Lung (tissue), 11 donors: ENCODE measurements at regions not wholly inside any gene's neighbourhood (a gene's known extent, or its start where the extent isn't known, plus 50 kb on each side); places are given as distances from the start of the nearest gene placed in this dataset.

Experiments
- ATAC-seq: fragments of 200-7000 bp; cut with Tn5 transposase; one replicate; pipeline ENCODE4 v1.9.1; 2020; ENCODE audit warnings: moderate number of reproducible peaks; ENCODE audit not compliant: insufficient read depth, low FRiP score
- DNase-seq, 3 donors: peaks; one replicate each; pipeline ENCODE4 v3.0.0-alpha.2; 2013 to 2017
- H3K27ac ChIP-seq, 2 donors: one replicate each; pipeline ENCODE4 v1.5.1; 2013; ENCODE audit warnings: mild to moderate bottlenecking in 2 of 2, moderate library complexity in 2 of 2, control low read depth in 1 of 2, inconsistent platforms in 1 of 2, low read depth in 1 of 2, low read length in 1 of 2
- H3K27me3 ChIP-seq, 3 donors: one replicate each; pipeline ENCODE4 v1.5.1; 2013; ENCODE audit warnings: low read length in 2 of 3; ENCODE audit not compliant: control insufficient read depth in 3 of 3, insufficient read depth in 3 of 3
- H3K36me3 ChIP-seq, 4 donors: one replicate each; pipeline ENCODE4 v1.5.1; 2013; ENCODE audit warnings: low read length in 4 of 4, mild to moderate bottlenecking in 1 of 4, moderate library complexity in 1 of 4; ENCODE audit not compliant: control insufficient read depth in 4 of 4, insufficient read depth in 4 of 4
- H3K4me1 ChIP-seq, 5 donors: one replicate each; pipeline ENCODE4 v1.5.1; 2013; ENCODE audit warnings: low read length in 5 of 5, mild to moderate bottlenecking in 2 of 5, moderate library complexity in 1 of 5; ENCODE audit not compliant: control insufficient read depth in 5 of 5, insufficient read depth in 5 of 5
- H3K4me3 ChIP-seq: one replicate; pipeline ENCODE4 v1.5.1; 2013; ENCODE audit warnings: mild to moderate bottlenecking, control low read depth, moderate library complexity
- H3K9ac ChIP-seq, 2 donors: one replicate each; pipeline ENCODE4 v1.5.1; 2013; ENCODE audit warnings: low read length in 2 of 2, control low read depth in 1 of 2; ENCODE audit not compliant: insufficient read depth in 1 of 2
- H3K9me3 ChIP-seq, 4 donors: one replicate each; pipeline ENCODE4 v1.5.1; 2013; ENCODE audit warnings: low read length in 3 of 4, mild to moderate bottlenecking in 1 of 4, moderate library complexity in 1 of 4; ENCODE audit not compliant: control insufficient read depth in 4 of 4, insufficient read depth in 3 of 4
- CTCF ChIP-seq: IDR thresholded peaks from 2 replicates; pipeline ENCODE4 v1.5.1; 2012; ENCODE audit warnings: mild to moderate bottlenecking; ENCODE audit errors: control extremely low read depth, extremely low read depth
- WGBS, 2 donors: extraction: QIAGEN DNeasy Blood & Tissue Kit; methylation state at CpG; one replicate each; pipeline ENCODE4 v1.1.7; 2013; 5-methylcytosine and 5-hydroxymethylcytosine counted together
- donor health status: control.
- donor health status: control.
- donor health status: Bipolar disorder and iron deficiency.
- donor health status: healthy.
- donor health status: DM: yes; HTN: yes; CAD: no.

GRCh38 chr13:61086087-61086486 lies 329.6 kb downstream of the PCDH20 start:
- no peak overlapping the region for H3K4me3 ChIP-seq

GRCh38 chr13:61084988-61085387 lies 330.7 kb downstream of the PCDH20 start:
- no peak overlapping the region for H3K27ac ChIP-seq
- no peaks in the 10 kb centered on the region for H3K36me3 ChIP-seq
- H3K9me3 ChIP-seq = peaks cover 0 to 3% (median 0%) of the 10 kb centered on the region in 4 donors
- H3K9ac ChIP-seq = no peak overlapping the region
- DNase-seq = no peak
- H3K4me3 ChIP-seq = no peak overlapping the region
- ATAC-seq = no peak
- H3K4me1 ChIP-seq = no peaks in the 10 kb centered on the region
- no peak for TF ChIP-seq CTCF
- no peaks in the 10 kb centered on the region for H3K27me3 ChIP-seq

More at GRCh38 chr13:61086087-61086486, 329.6 kb downstream of the PCDH20 start:
- peaks cover 0 to 3% (median 0%) of the 10 kb centered on the region in 4 donors for H3K9me3 ChIP-seq
- no peaks in the 10 kb centered on the region for H3K36me3 ChIP-seq
- no peak overlapping the region for H3K27ac ChIP-seq
- no peak for TF ChIP-seq CTCF
- ATAC-seq = no peak
- H3K4me1 ChIP-seq = no peaks in the 10 kb centered on the region
- no peak for DNase-seq
- WGBS, 2 donors = 81 to 86% methylated on average over 1 of the region's 1 CpG
- no peaks in the 10 kb centered on the region for H3K27me3 ChIP-seq
- H3K9ac ChIP-seq = no peak overlapping the region

GRCh38 chr13:61078976-61079770 lies 336.5 kb downstream of the PCDH20 start:
- Histone ChIP-seq H3K27me3 (no peaks in the 10 kb centered on the region), H3K9ac (no peak overlapping the region), H3K36me3 (no peaks in the 10 kb centered on the region), H3K4me1 (no peaks in the 10 kb centered on the region), H3K27ac (no peak overlapping the region), H3K9me3 (peaks cover 0 to 3% (median 0%) of the 10 kb centered on the region in 4 donors), H3K4me3 (no peak overlapping the region)
- ATAC-seq (no peak), DNase-seq (no peak)
- WGBS, 2 donors = 71 to 83% methylated on average over 4 of the region's 4 CpGs
- TF ChIP-seq CTCF = no peak

GRCh38 chr13:61052175-61052574 lies 363.5 kb downstream of the PCDH20 start:
- no peaks in the 10 kb centered on the region for H3K27me3 ChIP-seq
- no peak for DNase-seq
- no peak for TF ChIP-seq CTCF
- no peaks in the 10 kb centered on the region for H3K4me1 ChIP-seq
- H3K36me3 ChIP-seq = no peaks in the 10 kb centered on the region
- WGBS, 2 donors = 34 to 52% methylated on average over 1 of the region's 1 CpG
- no peak overlapping the region for H3K27ac ChIP-seq
- no peak overlapping the region for H3K9ac ChIP-seq
- H3K9me3 ChIP-seq = no peaks in the 10 kb centered on the region
- ATAC-seq = no peak
- H3K4me3 ChIP-seq = no peak overlapping the region
